ENCODE measurements at regions not wholly inside any gene's neighbourhood (a gene's known extent, or its start where the extent isn't known, plus 50 kb on each side); places are given as distances from the start of the nearest gene placed in this dataset.

DNA sequence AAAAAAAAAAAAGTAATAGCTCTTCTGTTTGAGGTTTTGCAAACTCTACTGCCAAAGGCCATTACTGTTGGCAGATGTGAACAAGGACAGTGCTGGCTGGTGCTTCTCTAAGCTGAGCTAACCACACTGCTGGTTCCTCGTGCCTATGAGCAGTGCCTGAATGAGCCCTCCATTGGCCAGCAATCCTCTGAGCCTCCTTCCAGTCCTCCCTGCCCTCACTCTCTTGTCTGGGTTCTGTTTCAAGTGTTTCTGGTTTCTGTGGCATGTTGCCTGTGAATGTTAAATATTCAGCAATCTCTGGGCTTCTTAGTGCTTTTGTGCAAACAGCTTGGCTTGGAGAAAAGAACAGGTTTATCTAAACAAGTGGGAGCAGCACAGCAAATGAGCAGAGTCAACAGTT is 161.3 kb upstream of the AUTS2 start:
- H3K36me3 Mint-ChIP-seq (ENCODE audit: low read depth), result no peaks in the 10 kb centered on the region

More for the DNA sequence above, 161.3 kb upstream of the AUTS2 start:
- Histone ChIP-seq H3K36me3 (ENCODE audit: insufficient read depth) (no peaks in the 10 kb centered on the region), H3F3A (replicated peaks; ENCODE audit: low read depth) (no peaks in the 10 kb centered on the region), H3K9me2 (ENCODE audit: insufficient read depth) (no peaks in the 10 kb centered on the region), H3K27me3 (ENCODE audit: insufficient read depth) (no peaks in the 10 kb centered on the region), H3K4me2 (no peak overlapping the region), H4K20me1 (replicated peaks; ENCODE audit: insufficient read depth) (no peaks in the 10 kb centered on the region), H3K27ac (ENCODE audit: low read depth) (no peak overlapping the region), H3K79me2 (replicated peaks; ENCODE audit: insufficient read depth) (no peaks in the 10 kb centered on the region), H2AFZ (no peak overlapping the region), H3K4me1 (ENCODE audit: insufficient read depth) (no peaks in the 10 kb centered on the region; the same call in 1 of the 2 replicates), H3K4me3 (no peak overlapping the region)
- H3K4me3 Mint-ChIP-seq, result no peak overlapping the region; the same call in 2 of the 3 replicates
- TF ChIP-seq JUNB (IDR thresholded peaks at IDR 0.05; ENCODE audit: unreplicated experiment), result no peak
- TF ChIP-seq, protein P1, sequence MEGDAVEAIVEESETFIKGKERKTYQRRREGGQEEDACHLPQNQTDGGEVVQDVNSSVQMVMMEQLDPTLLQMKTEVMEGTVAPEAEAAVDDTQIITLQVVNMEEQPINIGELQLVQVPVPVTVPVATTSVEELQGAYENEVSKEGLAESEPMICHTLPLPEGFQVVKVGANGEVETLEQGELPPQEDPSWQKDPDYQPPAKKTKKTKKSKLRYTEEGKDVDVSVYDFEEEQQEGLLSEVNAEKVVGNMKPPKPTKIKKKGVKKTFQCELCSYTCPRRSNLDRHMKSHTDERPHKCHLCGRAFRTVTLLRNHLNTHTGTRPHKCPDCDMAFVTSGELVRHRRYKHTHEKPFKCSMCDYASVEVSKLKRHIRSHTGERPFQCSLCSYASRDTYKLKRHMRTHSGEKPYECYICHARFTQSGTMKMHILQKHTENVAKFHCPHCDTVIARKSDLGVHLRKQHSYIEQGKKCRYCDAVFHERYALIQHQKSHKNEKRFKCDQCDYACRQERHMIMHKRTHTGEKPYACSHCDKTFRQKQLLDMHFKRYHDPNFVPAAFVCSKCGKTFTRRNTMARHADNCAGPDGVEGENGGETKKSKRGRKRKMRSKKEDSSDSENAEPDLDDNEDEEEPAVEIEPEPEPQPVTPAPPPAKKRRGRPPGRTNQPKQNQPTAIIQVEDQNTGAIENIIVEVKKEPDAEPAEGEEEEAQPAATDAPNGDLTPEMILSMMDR (conservative IDR thresholded peaks at IDR 0.05; ENCODE audit: low read depth in 2 of 2), result no peak
- TF ChIP-seq, protein P2, sequence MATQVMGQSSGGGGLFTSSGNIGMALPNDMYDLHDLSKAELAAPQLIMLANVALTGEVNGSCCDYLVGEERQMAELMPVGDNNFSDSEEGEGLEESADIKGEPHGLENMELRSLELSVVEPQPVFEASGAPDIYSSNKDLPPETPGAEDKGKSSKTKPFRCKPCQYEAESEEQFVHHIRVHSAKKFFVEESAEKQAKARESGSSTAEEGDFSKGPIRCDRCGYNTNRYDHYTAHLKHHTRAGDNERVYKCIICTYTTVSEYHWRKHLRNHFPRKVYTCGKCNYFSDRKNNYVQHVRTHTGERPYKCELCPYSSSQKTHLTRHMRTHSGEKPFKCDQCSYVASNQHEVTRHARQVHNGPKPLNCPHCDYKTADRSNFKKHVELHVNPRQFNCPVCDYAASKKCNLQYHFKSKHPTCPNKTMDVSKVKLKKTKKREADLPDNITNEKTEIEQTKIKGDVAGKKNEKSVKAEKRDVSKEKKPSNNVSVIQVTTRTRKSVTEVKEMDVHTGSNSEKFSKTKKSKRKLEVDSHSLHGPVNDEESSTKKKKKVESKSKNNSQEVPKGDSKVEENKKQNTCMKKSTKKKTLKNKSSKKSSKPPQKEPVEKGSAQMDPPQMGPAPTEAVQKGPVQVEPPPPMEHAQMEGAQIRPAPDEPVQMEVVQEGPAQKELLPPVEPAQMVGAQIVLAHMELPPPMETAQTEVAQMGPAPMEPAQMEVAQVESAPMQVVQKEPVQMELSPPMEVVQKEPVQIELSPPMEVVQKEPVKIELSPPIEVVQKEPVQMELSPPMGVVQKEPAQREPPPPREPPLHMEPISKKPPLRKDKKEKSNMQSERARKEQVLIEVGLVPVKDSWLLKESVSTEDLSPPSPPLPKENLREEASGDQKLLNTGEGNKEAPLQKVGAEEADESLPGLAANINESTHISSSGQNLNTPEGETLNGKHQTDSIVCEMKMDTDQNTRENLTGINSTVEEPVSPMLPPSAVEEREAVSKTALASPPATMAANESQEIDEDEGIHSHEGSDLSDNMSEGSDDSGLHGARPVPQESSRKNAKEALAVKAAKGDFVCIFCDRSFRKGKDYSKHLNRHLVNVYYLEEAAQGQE (IDR thresholded peaks at IDR 0.05; ENCODE audit: unreplicated experiment), result no peak
- TF ChIP-seq, protein P3, sequence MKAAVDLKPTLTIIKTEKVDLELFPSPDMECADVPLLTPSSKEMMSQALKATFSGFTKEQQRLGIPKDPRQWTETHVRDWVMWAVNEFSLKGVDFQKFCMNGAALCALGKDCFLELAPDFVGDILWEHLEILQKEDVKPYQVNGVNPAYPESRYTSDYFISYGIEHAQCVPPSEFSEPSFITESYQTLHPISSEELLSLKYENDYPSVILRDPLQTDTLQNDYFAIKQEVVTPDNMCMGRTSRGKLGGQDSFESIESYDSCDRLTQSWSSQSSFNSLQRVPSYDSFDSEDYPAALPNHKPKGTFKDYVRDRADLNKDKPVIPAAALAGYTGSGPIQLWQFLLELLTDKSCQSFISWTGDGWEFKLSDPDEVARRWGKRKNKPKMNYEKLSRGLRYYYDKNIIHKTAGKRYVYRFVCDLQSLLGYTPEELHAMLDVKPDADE (IDR thresholded peaks at IDR 0.05), result no peak
- TF ChIP-seq EZH2phosphoT487 (IDR thresholded peaks at IDR 0.05; ENCODE audit: unreplicated experiment), result no peak
- TF ChIP-seq ZNF331 (CRISPR knock-in tag; IDR thresholded peaks at IDR 0.05; ENCODE audit: low read depth), result no peak
- TF ChIP-seq POLR2AphosphoS5 (IDR thresholded peaks at IDR 0.05; ENCODE audit: low read depth), result no peak
- TF ChIP-seq, protein P4, sequence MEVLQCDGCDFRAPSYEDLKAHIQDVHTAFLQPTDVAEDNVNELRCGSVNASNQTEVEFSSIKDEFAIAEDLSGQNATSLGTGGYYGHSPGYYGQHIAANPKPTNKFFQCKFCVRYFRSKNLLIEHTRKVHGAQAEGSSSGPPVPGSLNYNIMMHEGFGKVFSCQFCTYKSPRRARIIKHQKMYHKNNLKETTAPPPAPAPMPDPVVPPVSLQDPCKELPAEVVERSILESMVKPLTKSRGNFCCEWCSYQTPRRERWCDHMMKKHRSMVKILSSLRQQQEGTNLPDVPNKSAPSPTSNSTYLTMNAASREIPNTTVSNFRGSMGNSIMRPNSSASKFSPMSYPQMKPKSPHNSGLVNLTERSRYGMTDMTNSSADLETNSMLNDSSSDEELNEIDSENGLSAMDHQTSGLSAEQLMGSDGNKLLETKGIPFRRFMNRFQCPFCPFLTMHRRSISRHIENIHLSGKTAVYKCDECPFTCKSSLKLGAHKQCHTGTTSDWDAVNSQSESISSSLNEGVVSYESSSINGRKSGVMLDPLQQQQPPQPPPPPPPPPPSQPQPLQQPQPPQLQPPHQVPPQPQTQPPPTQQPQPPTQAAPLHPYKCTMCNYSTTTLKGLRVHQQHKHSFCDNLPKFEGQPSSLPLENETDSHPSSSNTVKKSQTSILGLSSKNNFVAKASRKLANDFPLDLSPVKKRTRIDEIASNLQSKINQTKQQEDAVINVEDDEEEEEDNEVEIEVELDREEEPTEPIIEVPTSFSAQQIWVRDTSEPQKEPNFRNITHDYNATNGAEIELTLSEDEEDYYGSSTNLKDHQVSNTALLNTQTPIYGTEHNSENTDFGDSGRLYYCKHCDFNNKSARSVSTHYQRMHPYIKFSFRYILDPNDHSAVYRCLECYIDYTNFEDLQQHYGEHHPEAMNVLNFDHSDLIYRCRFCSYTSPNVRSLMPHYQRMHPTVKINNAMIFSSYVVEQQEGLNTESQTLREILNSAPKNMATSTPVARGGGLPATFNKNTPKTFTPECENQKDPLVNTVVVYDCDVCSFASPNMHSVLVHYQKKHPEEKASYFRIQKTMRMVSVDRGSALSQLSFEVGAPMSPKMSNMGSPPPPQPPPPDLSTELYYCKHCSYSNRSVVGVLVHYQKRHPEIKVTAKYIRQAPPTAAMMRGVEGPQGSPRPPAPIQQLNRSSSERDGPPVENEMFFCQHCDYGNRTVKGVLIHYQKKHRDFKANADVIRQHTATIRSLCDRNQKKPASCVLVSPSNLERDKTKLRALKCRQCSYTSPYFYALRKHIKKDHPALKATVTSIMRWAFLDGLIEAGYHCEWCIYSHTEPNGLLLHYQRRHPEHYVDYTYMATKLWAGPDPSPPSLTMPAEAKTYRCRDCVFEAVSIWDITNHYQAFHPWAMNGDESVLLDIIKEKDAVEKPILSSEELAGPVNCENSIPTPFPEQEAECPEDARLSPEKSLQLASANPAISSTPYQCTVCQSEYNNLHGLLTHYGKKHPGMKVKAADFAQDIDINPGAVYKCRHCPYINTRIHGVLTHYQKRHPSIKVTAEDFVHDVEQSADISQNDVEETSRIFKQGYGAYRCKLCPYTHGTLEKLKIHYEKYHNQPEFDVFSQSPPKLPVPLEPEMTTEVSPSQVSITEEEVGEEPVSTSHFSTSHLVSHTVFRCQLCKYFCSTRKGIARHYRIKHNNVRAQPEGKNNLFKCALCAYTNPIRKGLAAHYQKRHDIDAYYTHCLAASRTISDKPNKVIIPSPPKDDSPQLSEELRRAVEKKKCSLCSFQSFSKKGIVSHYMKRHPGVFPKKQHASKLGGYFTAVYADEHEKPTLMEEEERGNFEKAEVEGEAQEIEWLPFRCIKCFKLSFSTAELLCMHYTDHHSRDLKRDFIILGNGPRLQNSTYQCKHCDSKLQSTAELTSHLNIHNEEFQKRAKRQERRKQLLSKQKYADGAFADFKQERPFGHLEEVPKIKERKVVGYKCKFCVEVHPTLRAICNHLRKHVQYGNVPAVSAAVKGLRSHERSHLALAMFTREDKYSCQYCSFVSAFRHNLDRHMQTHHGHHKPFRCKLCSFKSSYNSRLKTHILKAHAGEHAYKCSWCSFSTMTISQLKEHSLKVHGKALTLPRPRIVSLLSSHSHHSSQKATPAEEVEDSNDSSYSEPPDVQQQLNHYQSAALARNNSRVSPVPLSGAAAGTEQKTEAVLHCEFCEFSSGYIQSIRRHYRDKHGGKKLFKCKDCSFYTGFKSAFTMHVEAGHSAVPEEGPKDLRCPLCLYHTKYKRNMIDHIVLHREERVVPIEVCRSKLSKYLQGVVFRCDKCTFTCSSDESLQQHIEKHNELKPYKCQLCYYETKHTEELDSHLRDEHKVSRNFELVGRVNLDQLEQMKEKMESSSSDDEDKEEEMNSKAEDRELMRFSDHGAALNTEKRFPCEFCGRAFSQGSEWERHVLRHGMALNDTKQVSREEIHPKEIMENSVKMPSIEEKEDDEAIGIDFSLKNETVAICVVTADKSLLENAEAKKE (CRISPR knock-in tag; IDR thresholded peaks at IDR 0.05), result no peak
- no peak for TF ChIP-seq STAT1 (IDR thresholded peaks at IDR 0.05; ENCODE audit: unreplicated experiment)
- TF ChIP-seq EZH2 (IDR thresholded peaks at IDR 0.05; ENCODE audit: low read depth, unreplicated experiment), result no peak
- no peak for TF ChIP-seq ZNF114 (CRISPR knock-in tag; IDR thresholded peaks at IDR 0.05)
- TF ChIP-seq NANOG (IDR thresholded peaks at IDR 0.05; ENCODE audit: borderline replicate concordance), result no peak
- no peak for TF ChIP-seq CREB1 (CRISPR knock-in tag; IDR thresholded peaks at IDR 0.05; ENCODE audit: low read depth)
- H3K27ac Mint-ChIP-seq, result no peak overlapping the region
- DNase-seq (ENCODE audit: low spot score), result no peak
- H3K9me3 Mint-ChIP-seq, result no peaks in the 10 kb centered on the region
- H3K4me1 Mint-ChIP-seq, result peaks cover 5% of the 10 kb centered on the region; the same call in 1 of the 3 replicates
- no peak for ATAC-seq
- peaks cover 12% of the 10 kb centered on the region for H3K27me3 Mint-ChIP-seq (ENCODE audit: insufficient read depth, low read depth, poor library complexity)
